ENCODE measurements at regions not wholly inside any gene's neighbourhood (a gene's known extent, or its start where the extent isn't known, plus 50 kb on each side); places are given as distances from the start of the nearest gene placed in this dataset.

GRCh38 chr7:31284106-31284505 is 56.4 kb downstream of the NEUROD6 start:
- TF ChIP-seq CTCF (IDR thresholded peaks at IDR 0.05) = no peak

GRCh38 chr7:31271641-31272405 is 68.7 kb downstream of the NEUROD6 start:
- no peak for TF ChIP-seq CTCF (IDR thresholded peaks at IDR 0.05)

GRCh38 chr7:31267486-31267885 is 73.0 kb downstream of the NEUROD6 start:
- TF ChIP-seq CTCF (IDR thresholded peaks at IDR 0.05) = no peak

GRCh38 chr7:31263338-31263737 is 77.2 kb downstream of the NEUROD6 start:
- TF ChIP-seq CTCF (IDR thresholded peaks at IDR 0.05) = no peak

GRCh38 chr7:31261341-31261740 is 79.2 kb downstream of the NEUROD6 start:
- TF ChIP-seq CTCF (IDR thresholded peaks at IDR 0.05) = no peak

GRCh38 chr7:31260851-31261250 is 79.7 kb downstream of the NEUROD6 start:
- TF ChIP-seq CTCF (IDR thresholded peaks at IDR 0.05) = no peak

- TF ChIP-seq CTCF (IDR thresholded peaks at IDR 0.05) = no peak
These were observed 82.1 kb downstream of the NEUROD6 start for GRCh38 chr7:31258391-31258790.

- TF ChIP-seq CTCF (IDR thresholded peaks at IDR 0.05) = no peak
These were observed 84.0 kb downstream of the NEUROD6 start for GRCh38 chr7:31256506-31256905.
